Nephron progenitor cell (in vitro differentiated cells): ENCODE measurements at regions not wholly inside any gene's neighbourhood (a gene's known extent, or its start where the extent isn't known, plus 50 kb on each side); places are given as distances from the start of the nearest gene placed in this dataset.

Experiments used
- DNase-seq: peaks from one replicate; pipeline ENCODE4 v3.0.0; 2021
- H3K27ac Mint-ChIP-seq: 2 replicates; pipeline ENCODE4 v1.8.0; 2021; ENCODE audit warnings: mild to moderate bottlenecking, moderate library complexity, mixed read lengths
- H3K27me3 Mint-ChIP-seq: 2 replicates; pipeline ENCODE4 v1.8.0; 2021; ENCODE audit warnings: mild to moderate bottlenecking, low read depth, mixed read lengths; ENCODE audit not compliant: poor library complexity
- H3K36me3 Mint-ChIP-seq: 2 replicates; pipeline ENCODE4 v1.8.0; 2021; ENCODE audit warnings: low read depth, mixed read lengths
- H3K4me1 Mint-ChIP-seq: 2 replicates; pipeline ENCODE4 v1.8.0; 2021; ENCODE audit warnings: mixed read lengths
- H3K4me3 Mint-ChIP-seq: 2 replicates; pipeline ENCODE4 v1.8.0; 2021; ENCODE audit warnings: mild to moderate bottlenecking, moderate library complexity, mixed read lengths
- H3K9me3 Mint-ChIP-seq: 2 replicates; pipeline ENCODE4 v1.8.0; 2021; ENCODE audit warnings: mild to moderate bottlenecking, moderate library complexity, mixed read lengths
- TF ChIP-seq, protein P1 (sequence below): fragments of 200-600 bp; sonication (generic); IDR thresholded peaks from 2 replicates; pipeline ENCODE4 v1.5.0; 2021; ENCODE audit warnings: antibody characterized with exemption

GRCh38 chr4:55251896-55252295 lies 94.1 kb upstream of the SRD5A3 start:
- Mint-ChIP-seq H3K27me3 (no peaks in the 10 kb centered on the region), H3K36me3 (no peaks in the 10 kb centered on the region), H3K9me3 (no peaks in the 10 kb centered on the region), H3K4me1 (peaks cover 55% of the 10 kb centered on the region), H3K4me3 (no peak overlapping the region), H3K27ac (no peak overlapping the region)
- DNase-seq, result no peak
- TF ChIP-seq, protein P1, sequence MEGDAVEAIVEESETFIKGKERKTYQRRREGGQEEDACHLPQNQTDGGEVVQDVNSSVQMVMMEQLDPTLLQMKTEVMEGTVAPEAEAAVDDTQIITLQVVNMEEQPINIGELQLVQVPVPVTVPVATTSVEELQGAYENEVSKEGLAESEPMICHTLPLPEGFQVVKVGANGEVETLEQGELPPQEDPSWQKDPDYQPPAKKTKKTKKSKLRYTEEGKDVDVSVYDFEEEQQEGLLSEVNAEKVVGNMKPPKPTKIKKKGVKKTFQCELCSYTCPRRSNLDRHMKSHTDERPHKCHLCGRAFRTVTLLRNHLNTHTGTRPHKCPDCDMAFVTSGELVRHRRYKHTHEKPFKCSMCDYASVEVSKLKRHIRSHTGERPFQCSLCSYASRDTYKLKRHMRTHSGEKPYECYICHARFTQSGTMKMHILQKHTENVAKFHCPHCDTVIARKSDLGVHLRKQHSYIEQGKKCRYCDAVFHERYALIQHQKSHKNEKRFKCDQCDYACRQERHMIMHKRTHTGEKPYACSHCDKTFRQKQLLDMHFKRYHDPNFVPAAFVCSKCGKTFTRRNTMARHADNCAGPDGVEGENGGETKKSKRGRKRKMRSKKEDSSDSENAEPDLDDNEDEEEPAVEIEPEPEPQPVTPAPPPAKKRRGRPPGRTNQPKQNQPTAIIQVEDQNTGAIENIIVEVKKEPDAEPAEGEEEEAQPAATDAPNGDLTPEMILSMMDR, result no peak

DNA sequence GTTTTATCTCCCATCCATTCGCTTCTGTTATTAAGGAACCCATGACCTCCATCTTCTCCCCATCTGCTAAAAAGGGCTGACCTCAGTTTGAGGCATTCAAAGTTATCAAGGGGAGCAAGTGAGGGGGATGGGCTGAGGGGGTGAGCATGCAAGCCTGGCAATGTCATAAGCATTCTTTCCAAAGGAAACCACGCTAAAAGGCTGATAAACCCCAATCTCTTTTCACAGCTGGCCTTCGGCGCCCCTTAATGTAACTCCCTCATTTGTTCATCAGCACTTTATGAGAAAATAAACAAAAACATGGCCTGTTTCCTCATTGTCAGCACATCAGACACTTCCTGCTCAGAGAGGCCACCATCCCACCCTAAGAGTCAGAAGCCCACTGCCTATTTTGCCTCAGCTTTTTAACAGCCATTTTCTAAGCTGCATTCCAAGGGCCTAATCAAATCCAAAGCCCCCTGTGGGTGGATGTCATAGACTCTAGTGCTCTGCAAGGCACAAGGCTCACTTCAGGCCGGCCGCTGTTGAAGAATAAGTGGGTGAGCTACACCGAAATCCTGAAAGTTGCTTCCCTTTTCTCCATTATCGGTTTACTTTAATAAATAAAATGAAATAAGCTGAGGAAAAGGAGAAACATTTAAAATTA lies 92.0 kb upstream of the SRD5A3 start:
- Mint-ChIP-seq H3K27ac (no peak overlapping the region), H3K4me3 (no peak overlapping the region)

DNA sequence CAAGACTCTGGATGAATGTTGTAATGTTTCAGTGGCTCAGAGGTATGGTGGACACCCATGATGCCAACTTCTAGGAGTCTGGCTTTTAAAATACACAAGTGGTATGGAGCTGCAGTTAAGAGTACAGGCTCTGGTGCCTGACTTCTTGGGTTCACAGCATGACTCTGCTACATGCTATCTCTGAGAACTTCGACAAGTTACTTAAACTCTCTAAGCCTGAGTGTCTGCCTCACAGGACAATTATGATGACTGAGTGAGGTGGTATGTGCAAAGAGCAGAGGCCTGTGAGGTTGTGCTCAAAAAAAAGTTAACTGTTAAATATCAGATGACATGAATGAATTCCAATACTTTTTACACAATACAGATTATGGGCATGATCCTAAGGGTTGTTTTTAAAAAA lies 90.9 kb upstream of the SRD5A3 start:
- no peak overlapping the region for H3K27ac Mint-ChIP-seq
- H3K4me1 Mint-ChIP-seq, result peaks cover 68% of the 10 kb centered on the region
- H3K4me3 Mint-ChIP-seq, result no peak overlapping the region
- no peaks in the 10 kb centered on the region for H3K27me3 Mint-ChIP-seq
- TF ChIP-seq, protein P1, result no peak
- no peaks in the 10 kb centered on the region for H3K36me3 Mint-ChIP-seq
- no peaks in the 10 kb centered on the region for H3K9me3 Mint-ChIP-seq
- DNase-seq, result no peak

More for the DNA sequence above, 92.0 kb upstream of the SRD5A3 start:
- TF ChIP-seq, protein P1, result no peak
- peaks cover 66% of the 10 kb centered on the region for H3K4me1 Mint-ChIP-seq
- H3K9me3 Mint-ChIP-seq, result no peaks in the 10 kb centered on the region
- H3K36me3 Mint-ChIP-seq, result no peaks in the 10 kb centered on the region
- DNase-seq, result no peak
- no peaks in the 10 kb centered on the region for H3K27me3 Mint-ChIP-seq

- TF ChIP-seq, protein P1, result no peak
- peaks cover 68% of the 10 kb centered on the region for H3K4me1 Mint-ChIP-seq
Measured at GRCh38 chr4:55256787-55257186, 89.3 kb upstream of the SRD5A3 start.

GRCh38 chr4:55258152-55258865 lies 87.7 kb upstream of the SRD5A3 start:
- DNase-seq, result no peak
- peaks cover 6% of the 10 kb centered on the region for H3K9me3 Mint-ChIP-seq
- no peak overlapping the region for H3K4me3 Mint-ChIP-seq
- no peaks in the 10 kb centered on the region for H3K36me3 Mint-ChIP-seq
- H3K27me3 Mint-ChIP-seq, result no peaks in the 10 kb centered on the region
- H3K27ac Mint-ChIP-seq, result no peak overlapping the region
- TF ChIP-seq, protein P1, result no peak
- H3K4me1 Mint-ChIP-seq, result peaks cover 61% of the 10 kb centered on the region

More at GRCh38 chr4:55256787-55257186, 89.3 kb upstream of the SRD5A3 start:
- Mint-ChIP-seq H3K9me3 (no peaks in the 10 kb centered on the region), H3K36me3 (no peaks in the 10 kb centered on the region), H3K27ac (no peak overlapping the region), H3K4me3 (no peak overlapping the region), H3K27me3 (no peaks in the 10 kb centered on the region)
- DNase-seq, result no peak
